NCI-H524 treated with DMSO at 0.1 percent for 48 hours (cell line): ENCODE measurements at regions not wholly inside any gene's neighbourhood (a gene's known extent, or its start where the extent isn't known, plus 50 kb on each side); places are given as distances from the start of the nearest gene placed in this dataset.

Experiments
- DNase-seq: peaks from one replicate; lab custom pipeline; 2025; lab: John Stamatoyannopoulos, UW

DNA sequence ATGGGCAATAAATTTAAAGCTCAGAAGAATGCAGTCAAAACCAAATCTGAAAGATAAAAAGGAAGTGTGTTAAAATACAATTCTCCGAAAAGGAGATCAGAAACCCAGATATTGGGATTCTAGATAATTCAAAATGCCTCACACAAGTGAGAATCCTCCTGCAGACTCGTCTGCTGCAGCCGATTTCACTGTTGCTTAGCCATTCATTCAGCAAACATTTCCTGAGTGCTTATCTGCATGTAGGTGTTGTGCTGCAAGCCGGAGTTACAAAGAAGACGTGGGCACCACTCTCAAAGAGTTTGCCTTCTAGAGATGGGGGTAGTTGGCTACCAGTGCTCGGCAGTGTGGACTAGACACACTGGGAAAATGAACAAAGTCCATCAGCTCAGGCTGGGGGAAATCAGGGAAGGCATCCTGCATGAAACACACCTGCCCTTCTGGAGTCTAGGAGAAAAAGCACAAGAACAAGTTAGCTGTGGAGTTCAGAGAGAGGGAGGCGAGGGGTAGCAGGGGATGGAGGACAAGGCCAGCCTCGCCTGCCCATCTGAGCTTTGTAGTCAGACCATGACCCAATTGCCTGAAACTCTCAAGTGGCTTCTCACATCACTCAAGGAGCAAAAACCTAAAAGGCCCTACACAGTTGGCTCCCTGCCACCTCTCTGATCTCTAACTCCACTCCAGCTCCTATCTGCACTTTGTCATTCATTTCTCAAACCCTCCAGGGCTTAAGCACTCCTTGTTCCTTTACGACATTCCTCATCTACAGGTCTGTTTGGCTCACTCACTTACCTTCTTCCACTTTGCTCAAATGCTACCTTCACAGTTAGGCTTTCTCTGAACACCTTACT lies 310.0 kb upstream of the DDHD1 start:
- no peak for DNase-seq

DNA sequence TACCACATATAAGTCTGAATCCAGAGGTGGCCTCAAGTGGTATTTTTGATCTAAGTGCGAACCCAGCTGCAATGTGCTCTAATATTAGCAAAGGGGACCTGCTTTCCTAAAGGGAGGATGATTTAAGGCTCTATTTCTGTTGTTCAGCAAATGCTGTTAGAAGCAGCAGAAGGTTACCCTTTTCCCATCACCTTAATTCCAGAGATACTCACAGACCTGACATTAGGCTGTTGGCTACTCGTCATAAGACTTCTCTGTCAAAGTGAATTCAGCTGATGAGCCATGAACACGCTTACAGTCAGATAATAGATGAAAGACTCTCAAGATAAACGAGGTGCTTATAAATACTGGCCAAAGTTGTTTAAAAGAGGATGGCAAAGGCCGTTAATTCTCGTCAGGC lies 308.7 kb upstream of the DDHD1 start:
- DNase-seq, result no peak

DNA sequence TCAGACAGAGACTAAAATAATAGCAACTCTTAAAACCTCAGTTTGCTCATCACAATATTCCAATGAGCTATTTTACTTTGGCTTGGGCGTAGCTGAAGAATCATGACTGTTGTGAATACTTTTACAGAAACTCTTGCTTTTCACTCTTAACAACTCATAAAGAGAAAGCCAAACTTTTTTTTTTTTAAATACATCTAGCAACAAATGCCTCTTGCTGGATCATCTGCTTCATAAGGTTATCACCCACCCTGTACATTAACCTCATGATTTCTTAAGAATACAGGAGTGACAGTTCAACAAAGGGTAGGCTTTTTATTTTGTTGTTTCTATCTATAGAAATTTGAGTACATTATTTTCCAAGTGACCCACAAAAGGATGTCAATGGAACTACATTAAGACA lies 307.4 kb upstream of the DDHD1 start:
- DNase-seq, result no peak

DNA sequence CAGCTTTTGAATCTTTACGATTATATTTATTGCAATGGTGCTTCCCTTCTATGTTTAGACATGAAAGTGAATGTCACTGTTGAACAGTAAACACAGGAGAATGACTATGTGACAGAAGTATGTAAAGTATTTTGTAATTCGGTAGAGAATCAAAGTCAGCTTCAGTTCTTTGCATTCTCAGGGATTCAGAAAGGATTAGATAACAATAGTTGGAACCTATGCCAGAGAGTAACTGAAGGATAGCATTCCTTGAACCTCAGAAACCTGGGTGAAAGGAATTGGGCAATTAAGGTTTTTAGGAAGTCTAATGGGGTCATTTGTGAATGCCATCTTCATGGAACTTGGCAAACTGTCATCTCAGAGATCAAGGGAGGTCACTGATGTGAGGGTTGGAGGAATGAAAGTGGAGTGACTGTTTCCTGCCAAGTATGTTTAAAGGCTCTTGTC lies 305.3 kb upstream of the DDHD1 start:
- DNase-seq, result no peak

DNA sequence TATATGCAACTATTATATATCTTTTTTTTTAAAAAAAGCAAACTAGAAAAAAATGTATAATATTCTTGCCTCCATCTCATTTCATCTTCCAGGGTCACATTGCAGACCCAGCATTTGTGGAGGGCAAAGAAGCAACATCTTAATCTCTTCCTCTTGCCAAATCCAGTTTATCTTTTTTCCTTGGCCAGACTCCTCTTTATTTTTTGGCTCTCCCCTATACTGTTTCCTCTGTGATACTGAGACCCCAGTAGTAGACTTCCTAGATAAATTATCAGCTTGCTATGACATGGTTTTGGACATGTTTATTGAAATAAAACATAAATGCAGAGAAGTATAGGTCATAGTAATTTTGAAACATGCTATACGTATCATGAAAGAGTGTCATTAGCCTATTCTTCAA lies 303.8 kb upstream of the DDHD1 start:
- DNase-seq, result no peak

DNA sequence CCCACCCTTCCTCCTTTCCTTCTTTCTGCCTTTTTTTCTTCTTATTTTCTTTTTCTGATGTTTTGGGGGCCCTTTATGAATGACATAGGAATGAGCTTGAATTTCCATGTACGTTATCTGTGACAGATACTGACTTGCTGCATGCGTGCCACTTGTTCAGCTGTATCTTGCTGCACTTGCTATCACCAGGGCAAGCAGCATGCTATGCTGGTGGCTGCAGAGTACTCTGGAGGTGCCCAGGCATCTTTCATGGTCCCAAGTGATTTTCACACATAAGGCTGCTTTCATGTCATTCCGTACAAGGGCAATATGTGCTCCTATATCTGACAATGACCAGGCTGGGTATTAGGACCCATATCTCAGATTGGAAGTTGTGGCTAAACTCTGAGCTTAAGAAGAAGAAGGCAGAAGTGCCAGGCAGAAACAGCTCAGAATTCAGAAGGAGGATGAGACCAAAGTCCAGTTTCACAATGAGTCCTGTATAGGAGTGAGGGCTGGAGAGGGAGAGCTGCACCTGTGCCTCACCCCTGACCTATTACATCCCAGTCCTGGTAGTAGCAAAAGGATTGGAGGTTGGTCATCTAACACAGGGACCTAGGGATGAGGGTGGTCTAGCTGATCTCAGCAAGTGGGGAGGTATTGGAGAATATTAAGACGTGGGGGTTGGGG lies 299.0 kb upstream of the DDHD1 start:
- no peak for DNase-seq

DNA sequence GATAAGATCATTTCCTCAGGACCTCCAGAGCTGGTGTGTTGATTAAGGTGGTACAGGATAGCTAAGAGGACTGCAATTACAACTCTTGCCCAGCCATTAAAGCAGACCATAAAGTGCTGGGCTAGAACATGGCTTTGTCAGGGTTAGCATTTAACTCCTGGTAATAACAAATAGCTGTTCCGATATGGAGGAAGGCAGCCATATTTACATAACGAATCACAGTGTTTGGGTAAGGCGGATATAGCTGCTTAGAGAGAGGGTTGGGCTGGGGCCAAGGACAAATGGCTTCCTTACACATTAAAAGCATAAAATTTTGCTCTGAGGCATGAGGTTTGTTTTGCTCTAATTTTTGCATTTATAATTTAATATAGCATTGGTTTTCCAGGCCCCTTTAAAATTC lies 297.7 kb upstream of the DDHD1 start:
- DNase-seq, result no peak

DNA sequence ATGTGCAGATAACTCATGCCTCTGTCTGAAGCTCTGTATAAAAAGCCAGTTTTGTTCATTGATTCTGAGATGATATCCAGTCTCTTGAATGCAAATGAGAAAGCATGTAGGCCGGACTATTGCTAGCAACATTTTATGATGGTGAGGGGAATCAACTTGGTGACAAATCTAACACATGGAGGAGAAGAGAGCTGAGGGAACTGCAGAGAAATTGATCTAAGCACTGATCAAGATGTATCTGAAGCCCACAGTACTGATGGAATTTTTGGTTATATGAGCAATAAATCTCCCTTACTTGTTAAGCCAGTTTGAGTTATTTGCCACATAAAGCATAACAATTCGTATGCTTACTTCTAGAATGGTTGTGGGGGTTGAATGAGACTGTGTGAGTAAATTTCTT lies 295.6 kb upstream of the DDHD1 start:
- DNase-seq, result no peak

DNA sequence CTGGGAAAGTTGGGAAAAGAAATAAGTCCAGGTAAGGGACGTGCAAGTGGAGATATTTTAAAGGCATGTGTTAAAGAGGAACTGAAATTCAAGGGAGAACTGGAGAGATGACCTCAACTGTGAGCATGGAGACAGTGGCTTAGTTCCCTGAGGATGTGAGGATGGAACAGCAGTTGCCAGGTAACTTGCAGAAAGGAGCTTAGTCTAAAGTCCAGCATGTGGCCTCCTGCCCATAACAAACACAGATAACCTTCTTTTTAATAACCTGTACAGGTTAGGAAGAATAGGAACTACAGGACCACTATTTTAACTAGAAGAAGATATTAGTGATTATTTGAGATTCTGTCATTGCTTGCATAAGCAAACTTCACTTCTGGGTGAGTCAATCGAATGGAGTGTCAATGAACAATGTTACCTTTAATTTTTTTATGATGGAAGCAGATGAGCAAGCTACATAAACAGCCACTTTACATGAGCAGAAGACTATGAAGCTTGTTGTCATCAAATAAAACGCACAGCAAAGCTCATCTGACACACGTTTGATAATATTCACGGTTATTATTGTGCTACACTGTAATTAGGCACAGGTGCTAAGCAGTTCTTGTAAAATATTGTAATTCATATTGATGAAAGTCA lies 291.7 kb upstream of the DDHD1 start:
- no peak for DNase-seq

DNA sequence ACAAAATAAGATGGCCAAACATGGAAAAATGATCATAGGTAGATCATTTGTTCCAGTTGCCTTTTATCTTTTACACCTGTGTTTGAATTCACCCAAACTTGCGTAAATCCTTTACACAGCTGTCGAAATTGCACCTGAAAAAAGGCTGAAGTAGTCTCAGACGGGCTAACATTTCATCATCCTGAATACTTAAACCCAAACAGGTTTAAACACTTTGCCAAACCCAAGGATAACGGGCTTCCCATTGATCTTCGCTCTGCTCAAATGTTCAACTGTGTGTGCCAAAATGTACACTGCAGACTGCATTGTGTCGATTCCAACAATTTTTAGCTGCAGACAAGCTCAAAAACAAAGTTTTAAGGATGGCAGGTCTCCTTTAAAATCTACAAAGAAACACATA lies 288.7 kb upstream of the DDHD1 start:
- DNase-seq, result no peak

DNA sequence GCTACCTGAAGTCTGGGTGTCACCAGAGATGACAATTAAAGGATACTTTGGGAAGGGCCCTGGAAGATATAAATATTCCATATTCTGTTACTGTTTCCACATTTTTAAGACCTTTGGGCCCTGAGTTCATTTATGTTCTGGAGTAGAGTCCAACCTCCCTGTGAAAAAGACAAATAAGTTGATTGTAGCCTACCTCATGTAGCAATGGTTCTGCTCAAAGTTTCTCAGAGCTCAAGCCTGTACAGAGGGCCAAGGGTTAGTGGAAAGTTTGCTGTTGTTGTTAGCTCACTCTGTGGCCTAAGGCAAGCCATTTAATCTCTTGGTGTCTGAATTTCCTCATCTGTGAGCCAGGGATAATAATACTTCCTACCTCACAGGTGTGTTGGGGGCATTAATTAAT lies 284.7 kb upstream of the DDHD1 start:
- no peak for DNase-seq

DNA sequence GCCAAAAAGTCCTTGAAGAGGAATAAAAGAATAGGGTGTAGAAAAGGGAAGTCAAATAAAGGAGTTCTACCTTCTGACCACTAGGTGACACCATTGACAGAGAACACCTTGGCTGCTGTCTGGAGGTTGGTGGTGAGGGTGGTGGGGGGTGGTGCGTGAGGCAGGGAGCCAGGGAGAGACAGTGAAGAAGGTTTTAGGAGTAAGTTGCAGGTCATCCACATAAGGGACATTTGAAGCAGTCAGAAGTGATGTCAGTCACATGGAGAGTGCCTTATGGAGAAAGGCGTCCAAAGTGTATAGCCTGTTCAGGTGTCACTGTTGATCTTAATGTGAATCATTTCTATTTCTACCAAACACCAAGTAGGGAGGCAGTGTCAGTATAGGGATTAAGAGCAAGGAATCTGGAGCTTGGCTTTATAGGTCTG lies 279.3 kb upstream of the DDHD1 start:
- DNase-seq, result peak; percentile 28

DNA sequence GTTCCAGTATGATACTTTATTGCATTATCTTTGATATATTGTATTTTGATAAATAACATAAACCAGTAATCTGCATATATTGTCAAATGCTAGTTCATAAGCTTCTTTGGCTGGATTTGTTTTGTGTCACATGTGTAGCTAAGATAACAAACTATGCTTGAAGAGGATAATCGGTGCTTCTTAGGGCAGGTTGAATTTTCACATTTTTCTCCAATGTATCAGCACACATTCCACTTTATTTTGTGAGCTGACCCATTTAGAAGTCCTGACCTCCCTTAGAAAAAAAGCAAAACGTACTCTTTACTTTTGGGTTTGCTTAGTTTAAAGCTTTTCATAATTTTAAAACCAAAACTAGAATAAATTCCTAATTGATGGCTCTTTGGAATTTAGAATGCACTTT lies 277.7 kb upstream of the DDHD1 start:
- no peak for DNase-seq

DNA sequence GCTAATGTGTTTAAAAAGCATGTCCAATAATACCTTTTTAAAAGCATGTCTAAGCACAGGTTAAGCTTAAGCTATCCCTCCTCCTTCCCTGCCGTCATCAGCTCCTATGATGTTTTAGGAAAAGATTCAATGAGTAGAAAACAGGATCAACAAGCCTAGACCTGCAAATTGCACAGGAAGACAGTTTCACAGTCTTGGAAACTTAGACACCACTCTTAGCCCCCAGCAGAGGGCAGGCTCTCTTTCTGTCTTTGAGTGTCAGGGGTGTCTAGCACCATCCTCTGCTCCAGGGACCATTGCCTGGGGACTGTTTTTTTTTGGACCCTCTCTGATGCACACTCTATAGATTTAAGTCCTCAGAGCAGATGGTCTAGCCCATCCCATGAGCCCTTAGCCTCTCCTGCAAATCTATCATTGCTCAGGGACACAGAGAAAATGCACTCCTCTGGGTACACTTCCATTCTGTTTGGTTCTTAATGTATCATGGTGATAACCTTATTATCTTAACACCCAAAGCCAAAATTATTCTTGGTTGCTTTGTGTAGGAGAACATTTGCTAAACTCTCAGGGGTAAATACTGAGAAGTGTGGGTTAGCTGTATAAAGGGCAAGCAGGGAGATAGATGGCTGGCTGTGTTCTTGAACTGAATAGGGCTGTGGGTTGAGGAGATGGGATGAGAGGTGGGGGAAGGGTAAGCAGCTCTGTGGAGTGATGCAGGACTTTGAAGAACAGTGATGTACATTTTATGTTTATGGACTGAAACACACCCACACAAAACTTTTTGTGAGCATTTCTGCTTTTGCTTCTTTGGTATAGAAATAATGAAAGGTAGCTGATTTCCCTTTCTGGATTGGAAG lies 259.9 kb upstream of the DDHD1 start:
- peak; percentile 4 for DNase-seq

DNA sequence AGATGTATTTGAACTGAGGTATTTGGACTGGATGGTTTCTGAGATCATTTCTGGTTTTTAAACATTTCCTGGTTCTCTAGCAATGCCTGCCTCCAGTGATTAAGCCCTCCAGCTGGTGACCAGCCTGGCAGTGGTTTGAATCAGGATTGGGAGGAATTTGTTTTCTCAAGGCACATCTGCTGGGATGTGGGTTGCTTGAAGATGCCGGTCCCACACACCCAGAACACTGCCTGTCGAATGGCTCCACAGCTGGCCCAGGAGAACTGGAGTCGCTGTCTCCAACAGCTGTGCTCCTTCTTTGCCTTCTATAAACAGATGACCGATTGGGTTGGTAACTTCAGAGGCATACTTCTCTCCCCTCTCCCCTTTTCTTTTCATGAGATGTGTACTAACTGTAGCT lies 258.0 kb upstream of the DDHD1 start:
- no peak for DNase-seq

DNA sequence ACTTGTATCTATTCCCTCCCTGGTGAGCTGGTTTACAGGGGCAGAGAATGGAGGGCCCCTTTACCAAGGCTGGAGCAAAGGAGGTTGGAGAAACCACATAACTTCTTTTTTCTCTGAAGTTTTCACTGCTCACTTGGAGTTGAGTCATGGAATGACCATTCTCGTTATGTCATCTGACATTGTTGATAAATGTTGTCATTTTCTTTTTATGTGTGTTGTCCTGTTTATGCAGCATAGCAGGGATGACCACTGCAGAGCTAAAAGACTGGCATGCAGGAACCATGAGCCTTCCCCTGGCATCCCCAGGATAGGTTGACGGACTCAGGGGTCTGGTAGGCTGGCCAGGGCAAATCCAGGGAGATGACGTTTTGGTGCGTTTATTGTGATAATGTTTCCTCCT lies 256.8 kb upstream of the DDHD1 start:
- DNase-seq, result no peak

DNA sequence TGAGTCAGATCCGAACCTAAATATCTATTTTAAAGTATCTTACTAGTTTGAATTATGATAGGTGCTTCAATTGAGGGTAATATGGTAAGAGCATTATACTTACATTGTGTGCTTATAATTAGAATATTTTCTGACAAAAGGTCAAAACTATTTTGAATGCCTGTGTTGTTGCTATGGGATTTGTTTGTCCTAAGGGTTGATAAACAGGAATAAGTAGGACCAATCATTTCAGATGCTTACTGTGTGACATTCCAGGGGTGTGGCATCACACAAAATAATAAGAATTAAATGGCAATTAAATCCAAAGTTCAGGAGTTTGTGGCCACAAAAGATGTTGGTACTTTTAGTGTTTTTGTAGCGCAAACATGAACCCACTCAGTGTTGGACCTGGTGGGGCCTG lies 256.2 kb upstream of the DDHD1 start:
- DNase-seq, result no peak

DNA sequence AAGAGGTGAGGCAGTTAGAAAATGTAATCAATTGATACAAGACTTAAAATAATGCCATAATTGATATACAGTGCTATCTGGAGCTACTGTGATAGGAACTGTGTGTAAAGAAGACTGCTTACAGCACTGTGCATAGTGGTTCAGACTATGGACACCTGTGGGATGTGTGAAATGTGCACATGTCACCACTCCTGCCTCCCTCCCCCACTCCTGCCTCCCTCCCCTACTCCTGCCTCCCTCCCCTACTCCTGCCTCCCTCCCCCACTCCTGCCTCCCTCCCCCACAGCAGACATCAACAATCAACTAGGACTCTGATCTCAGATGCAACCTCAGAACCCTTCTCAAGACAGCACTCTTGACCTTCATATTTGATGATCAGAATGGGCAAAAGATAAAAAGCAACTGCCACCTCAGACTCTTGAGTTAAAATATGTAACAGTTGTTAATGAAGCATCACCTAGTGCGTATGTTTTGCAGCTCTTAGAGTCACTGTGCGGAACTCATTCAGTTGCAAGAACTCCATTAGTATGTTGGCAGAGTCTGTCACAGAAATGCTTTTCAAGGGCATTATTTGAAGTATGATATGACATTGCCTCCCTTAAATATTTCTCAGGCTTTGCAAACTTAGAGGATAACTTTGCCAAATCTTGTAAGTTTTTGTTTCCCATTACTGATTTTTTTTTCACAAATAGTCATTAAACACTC lies 255.2 kb upstream of the DDHD1 start:
- DNase-seq, result no peak

DNA sequence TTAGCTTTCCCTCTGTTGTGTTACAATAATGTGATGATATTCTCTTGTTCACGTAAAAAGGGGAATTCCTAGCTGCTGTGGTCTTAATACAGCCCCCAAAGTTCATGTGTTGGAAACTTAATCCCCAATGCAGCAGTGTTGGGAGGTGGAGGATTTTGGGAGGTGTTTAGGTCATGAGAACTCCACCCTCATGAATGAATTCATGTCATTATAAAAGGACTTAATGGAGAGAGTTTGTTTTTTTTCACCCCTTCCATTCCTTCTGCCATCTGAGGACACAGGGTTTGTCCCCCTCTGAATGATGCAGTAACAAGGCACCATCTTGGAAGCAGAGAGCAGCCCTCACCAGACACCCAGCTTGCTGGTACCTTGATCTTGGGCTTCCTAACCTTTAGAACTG lies 253.4 kb upstream of the DDHD1 start:
- DNase-seq, result no peak

DNA sequence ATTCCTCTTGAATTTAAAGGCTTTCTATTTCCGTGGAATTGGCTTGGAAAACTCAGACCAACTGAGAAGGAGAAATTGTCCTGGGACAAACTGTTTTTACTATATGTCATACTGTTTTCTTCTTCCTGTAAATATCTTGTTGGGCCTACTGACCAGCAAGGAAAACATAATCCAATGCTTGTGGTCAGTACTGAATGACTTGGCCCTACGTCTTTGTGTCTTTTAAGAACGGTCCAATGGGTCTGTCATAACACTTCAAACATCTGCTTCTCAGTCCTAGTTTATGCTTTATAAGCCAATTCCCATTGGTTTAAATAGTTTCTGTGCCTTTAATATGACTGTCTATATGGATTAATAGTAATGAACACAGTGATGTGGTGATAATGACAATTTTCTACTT lies 248.5 kb upstream of the DDHD1 start:
- DNase-seq, result no peak

DNA sequence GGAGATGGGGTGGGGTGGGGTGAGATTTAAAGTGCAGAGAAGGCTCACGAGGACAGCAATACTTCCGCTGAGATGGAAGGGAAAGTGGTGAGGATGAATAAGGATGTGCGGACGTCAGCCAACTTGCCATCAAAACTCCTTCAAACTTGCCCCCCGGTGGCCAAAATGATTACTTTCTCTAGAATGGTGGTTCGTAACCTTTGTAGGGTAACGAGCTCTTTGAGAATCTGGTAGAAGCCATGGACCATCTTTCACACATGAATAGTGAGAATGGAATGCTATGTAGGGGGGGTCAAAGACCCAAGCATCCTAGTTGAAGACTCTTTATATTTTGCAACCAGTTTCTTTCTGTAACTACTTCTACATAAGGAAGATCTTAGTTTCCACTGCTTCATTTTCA lies 245.9 kb upstream of the DDHD1 start:
- no peak for DNase-seq

DNA sequence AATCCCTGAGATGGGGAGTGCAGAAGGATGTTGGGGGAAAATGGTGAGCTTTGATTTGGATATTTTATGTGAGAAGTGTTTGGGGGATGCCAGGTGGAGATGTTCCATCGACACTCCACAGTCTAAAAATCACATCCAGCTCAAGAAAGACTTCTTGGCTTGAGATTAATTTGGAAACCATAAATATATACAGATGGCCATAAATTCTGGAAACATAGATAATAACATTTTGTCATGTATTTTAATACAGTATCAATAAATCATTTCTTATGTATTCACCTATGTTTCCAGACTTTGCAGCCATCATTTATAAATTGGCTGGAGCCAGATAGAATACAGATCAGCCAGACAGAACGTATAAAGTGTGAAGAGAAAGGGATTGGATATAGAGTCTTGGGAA lies 245.5 kb upstream of the DDHD1 start:
- DNase-seq, result no peak
